ENCODE measurements at regions not wholly inside any gene's neighbourhood (a gene's known extent, or its start where the extent isn't known, plus 50 kb on each side); places are given as distances from the start of the nearest gene placed in this dataset.
"Not testable (repeated sequence)": the region's sequence is repeated elsewhere in the genome, so short reads cannot be mapped to it uniquely, and the experiment has no call there.

GRCh38 chr14:39666386-39666785, 234.2 kb upstream of the FBXO33 start:
- DNase-seq (ENCODE audit: low spot score) = no peak

- DNase-seq (ENCODE audit: low spot score) = no peak
Measured at GRCh38 chr14:39665075-39665475, 232.8 kb upstream of the FBXO33 start.

- no peak for DNase-seq (ENCODE audit: low spot score)
Measured at GRCh38 chr14:39664646-39665045, 232.4 kb upstream of the FBXO33 start.

- no peak for DNase-seq (ENCODE audit: low spot score)
Measured at GRCh38 chr14:39641224-39641623, 209.0 kb upstream of the FBXO33 start.

GRCh38 chr14:39639009-39639408, 206.8 kb upstream of the FBXO33 start:
- DNase-seq (ENCODE audit: low spot score) = not testable (repeated sequence)

GRCh38 chr14:39628087-39628486, 195.9 kb upstream of the FBXO33 start:
- no peak for DNase-seq (ENCODE audit: low spot score)

GRCh38 chr14:39626589-39627576, 194.7 kb upstream of the FBXO33 start:
- no peak for DNase-seq (ENCODE audit: low spot score)

- DNase-seq (ENCODE audit: low spot score) = no peak
Measured at GRCh38 chr14:39621678-39622077, 189.4 kb upstream of the FBXO33 start.

- no peak for DNase-seq (ENCODE audit: low spot score)
Measured at GRCh38 chr14:39621223-39621622, 189.0 kb upstream of the FBXO33 start.

- DNase-seq (ENCODE audit: low spot score) = no peak
Measured at GRCh38 chr14:39617537-39617936, 185.3 kb upstream of the FBXO33 start.

GRCh38 chr14:39615352-39615751, 183.1 kb upstream of the FBXO33 start:
- DNase-seq (ENCODE audit: low spot score) = no peak

GRCh38 chr14:39614297-39614923, 182.2 kb upstream of the FBXO33 start:
- no peak for DNase-seq (ENCODE audit: low spot score)

GRCh38 chr14:39609119-39609518, 176.9 kb upstream of the FBXO33 start:
- DNase-seq (ENCODE audit: low spot score) = no peak

- DNase-seq (ENCODE audit: low spot score) = no peak
Measured at GRCh38 chr14:39607978-39608377, 175.7 kb upstream of the FBXO33 start.

GRCh38 chr14:39603942-39604341, 171.7 kb upstream of the FBXO33 start:
- DNase-seq (ENCODE audit: low spot score) = no peak

GRCh38 chr14:39593377-39593776, 161.1 kb upstream of the FBXO33 start:
- no peak for DNase-seq (ENCODE audit: low spot score)

GRCh38 chr14:39592116-39592789, 160.0 kb upstream of the FBXO33 start:
- DNase-seq (ENCODE audit: low spot score) = no peak

- DNase-seq (ENCODE audit: low spot score) = not testable (repeated sequence)
Measured at GRCh38 chr14:39589882-39590281, 157.6 kb upstream of the FBXO33 start.

GRCh38 chr14:39582028-39582654, 149.9 kb upstream of the FBXO33 start:
- DNase-seq (ENCODE audit: low spot score) = no peak

- no peak for DNase-seq (ENCODE audit: low spot score)
Measured at GRCh38 chr14:39581474-39581873, 149.2 kb upstream of the FBXO33 start.

- no peak for DNase-seq (ENCODE audit: low spot score)
Measured at GRCh38 chr14:39580696-39581095, 148.5 kb upstream of the FBXO33 start.

- DNase-seq (ENCODE audit: low spot score) = no peak
Measured at GRCh38 chr14:39576736-39577135, 144.5 kb upstream of the FBXO33 start.

All from hematopoietic multipotent progenitor cell treated with erythropoietin and hydrocortisone succinate and interleukin-3 and kit ligand, for 15 days (in vitro differentiated cells).